OCI-LY3 (cell line): ENCODE measurements at regions not wholly inside any gene's neighbourhood (a gene's known extent, or its start where the extent isn't known, plus 50 kb on each side); places are given as distances from the start of the nearest gene placed in this dataset.

Source experiments
- EZH2phosphoT487 ChIP-seq: fragments of 200-600 bp; shearing (Covaris generic); IDR thresholded peaks from 2 replicates; pipeline ENCODE4 v1.6.1; 2018; ENCODE audit warnings: antibody characterized with exemption, mixed run types, low read depth
- TF ChIP-seq, protein P1 (sequence below): fragments of 200-600, 300-600 bp; sonication (generic); IDR thresholded peaks from 2 replicates; pipeline ENCODE4 v1.5.1; 2014; ENCODE audit warnings: antibody characterized with exemption, low read length, low read depth

DNA sequence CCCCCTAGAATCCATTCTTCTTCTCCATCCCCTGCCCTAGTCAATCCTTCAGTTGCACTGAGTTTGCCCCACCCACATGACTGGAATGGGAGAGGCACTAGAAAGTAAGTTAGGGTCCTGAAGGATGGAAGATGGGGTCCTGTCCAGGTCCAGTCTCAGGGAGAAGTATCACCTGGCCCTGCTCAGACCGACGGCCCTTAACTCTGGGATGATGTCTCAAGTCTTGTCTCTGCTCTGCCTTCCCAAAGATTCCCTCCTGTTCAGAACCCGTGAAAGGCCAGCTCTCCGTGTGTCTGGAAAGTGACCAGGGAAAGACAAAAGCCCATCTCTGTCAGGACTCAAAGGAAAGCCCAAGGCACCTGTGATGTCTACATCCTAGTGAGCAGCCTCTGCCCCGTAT, 88.8 kb downstream of the OAT start:
- TF ChIP-seq, protein P1, sequence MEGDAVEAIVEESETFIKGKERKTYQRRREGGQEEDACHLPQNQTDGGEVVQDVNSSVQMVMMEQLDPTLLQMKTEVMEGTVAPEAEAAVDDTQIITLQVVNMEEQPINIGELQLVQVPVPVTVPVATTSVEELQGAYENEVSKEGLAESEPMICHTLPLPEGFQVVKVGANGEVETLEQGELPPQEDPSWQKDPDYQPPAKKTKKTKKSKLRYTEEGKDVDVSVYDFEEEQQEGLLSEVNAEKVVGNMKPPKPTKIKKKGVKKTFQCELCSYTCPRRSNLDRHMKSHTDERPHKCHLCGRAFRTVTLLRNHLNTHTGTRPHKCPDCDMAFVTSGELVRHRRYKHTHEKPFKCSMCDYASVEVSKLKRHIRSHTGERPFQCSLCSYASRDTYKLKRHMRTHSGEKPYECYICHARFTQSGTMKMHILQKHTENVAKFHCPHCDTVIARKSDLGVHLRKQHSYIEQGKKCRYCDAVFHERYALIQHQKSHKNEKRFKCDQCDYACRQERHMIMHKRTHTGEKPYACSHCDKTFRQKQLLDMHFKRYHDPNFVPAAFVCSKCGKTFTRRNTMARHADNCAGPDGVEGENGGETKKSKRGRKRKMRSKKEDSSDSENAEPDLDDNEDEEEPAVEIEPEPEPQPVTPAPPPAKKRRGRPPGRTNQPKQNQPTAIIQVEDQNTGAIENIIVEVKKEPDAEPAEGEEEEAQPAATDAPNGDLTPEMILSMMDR = no peak
- no peak for TF ChIP-seq EZH2phosphoT487
